Erythroblast (primary cell): ENCODE measurements at regions not wholly inside any gene's neighbourhood (a gene's known extent, or its start where the extent isn't known, plus 50 kb on each side); places are given as distances from the start of the nearest gene placed in this dataset.

Experiments
- GATA1 ChIP-seq: IDR thresholded peaks from 2 replicates; pipeline ENCODE4 v1.6.1; 2011; ENCODE audit warnings: low read depth, mild to moderate bottlenecking, control low read depth, low read length, moderate library complexity
- POLR2A ChIP-seq: IDR thresholded peaks from 2 replicates; pipeline ENCODE4 v1.6.1; 2011; ENCODE audit warnings: mild to moderate bottlenecking, low read length

DNA sequence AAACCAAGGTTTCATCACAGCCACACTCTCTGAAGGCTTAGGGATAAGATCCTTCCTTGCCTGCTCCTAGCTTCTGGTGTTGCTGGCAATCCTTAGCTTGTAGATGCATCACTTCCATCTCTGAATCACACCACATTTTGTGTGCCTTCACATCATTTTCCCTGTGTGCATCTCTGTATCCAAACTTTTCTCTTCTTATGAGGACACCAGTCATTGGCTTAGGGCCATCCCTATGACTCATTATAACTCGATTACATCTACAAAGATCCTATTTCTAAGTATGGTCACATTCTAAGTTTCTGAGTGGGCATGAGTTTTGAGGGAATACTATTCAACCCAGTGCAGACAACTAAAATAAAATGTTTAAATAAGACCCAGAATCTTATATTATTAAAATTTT, 121.7 kb downstream of the C7orf25 start:
- no peak for TF ChIP-seq POLR2A
- TF ChIP-seq GATA1: no peak
